NCI-H524 treated with DMSO at 0.1 percent for 48 hours (cell line): ENCODE measurements at regions not wholly inside any gene's neighbourhood (a gene's known extent, or its start where the extent isn't known, plus 50 kb on each side); places are given as distances from the start of the nearest gene placed in this dataset.
"Not testable (repeated sequence)": the region's sequence is repeated elsewhere in the genome, so short reads cannot be mapped to it uniquely, and the experiment has no call there.

Experiments used
- DNase-seq: peaks from one replicate; lab custom pipeline; 2025; lab: John Stamatoyannopoulos, UW

DNA sequence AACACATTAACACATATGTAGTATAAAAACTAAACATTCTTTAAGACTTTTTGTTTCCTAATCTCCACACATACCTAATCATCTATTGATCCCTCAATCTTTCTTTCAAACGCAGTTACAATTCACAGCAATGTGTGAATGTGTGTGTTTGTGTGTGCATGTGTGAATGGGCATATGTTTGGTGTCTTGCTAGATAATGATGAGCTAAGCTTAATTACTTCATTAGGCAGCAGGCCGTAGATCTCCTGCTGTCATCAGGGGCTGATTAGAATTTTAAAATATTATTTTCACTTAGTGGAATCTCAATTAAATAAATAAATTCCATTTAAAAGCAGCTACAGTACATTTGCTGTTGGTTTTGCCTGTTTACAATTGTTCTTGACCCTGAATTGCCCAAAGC, 187.8 kb upstream of the LHX8 start:
- no peak for DNase-seq

DNA sequence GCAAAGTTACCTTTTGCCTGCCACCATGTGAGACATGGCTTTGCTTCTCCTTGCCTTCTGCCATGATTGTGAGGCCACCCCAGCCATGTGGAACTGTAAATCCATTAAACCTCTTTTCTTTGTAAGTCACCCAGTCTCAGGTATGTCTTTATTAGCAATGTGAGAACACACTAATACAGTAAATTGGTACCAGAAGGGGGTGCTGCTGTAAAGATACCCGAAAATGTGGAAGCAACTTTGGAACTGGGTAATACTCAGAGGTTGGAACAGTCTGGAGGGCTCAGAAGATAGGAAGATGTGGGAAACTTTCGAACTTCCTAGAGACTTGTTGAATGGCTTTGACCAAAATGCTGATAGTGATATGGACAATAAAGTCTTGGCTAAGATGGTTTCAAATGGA, 184.8 kb upstream of the LHX8 start:
- DNase-seq: not testable (repeated sequence)

DNA sequence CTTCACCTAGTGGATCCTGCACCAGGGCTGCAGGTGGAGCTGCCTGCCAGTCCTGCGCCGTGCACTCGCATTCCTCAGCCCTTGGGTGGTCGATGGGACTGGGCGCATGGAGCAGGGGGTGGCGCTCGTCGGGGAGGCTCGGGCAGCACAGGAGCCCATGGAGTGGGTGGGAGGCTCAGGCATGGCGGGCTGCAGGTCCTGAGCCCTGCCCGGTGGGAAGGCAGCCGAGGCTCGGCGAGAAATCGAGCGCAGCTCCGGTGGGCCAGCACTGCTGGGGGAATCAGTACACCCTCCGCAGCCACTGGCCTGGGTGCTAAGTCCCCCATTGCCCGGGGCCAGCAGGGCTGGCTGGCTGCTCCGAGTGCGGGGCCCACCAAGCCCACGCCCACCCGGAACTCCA, 182.2 kb upstream of the LHX8 start:
- DNase-seq: not testable (repeated sequence)

DNA sequence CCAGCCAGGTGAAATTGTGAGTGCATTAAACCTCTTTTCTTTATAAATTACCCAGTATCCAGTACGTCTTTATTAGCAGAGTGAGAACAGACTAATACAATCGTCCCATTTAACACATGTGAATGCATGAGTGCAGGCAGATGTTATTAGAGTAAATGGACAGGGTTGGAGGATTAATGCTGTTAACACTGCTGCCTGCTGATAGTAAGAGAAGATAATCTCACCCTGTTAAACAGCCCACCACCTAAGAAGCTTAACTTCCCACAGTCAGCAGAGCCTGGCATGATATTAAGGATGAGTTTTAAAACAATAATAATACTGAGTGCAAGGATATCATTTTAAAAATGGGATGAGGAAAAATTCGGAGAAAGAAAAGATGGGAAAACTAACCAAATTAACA, 181.4 kb upstream of the LHX8 start:
- no peak for DNase-seq

DNA sequence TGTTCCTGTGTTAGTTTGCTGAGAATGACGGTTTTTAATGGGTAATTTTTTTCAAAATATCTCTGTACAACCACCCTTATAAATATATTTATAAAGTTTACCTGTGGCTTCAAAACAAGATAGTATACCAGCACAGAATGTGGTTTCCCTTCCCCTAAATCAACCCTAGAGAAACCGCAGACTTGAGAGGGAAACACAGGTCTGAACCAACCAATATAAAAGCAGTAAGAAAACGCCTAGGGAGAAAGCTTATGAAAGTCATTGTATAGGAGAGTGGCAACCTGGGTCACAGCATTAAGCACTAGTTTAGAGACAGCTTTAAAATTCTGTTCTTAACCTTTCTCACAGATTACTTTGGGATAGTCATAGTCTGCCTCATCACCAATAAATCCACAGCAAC, 180.6 kb upstream of the LHX8 start:
- DNase-seq: no peak

DNA sequence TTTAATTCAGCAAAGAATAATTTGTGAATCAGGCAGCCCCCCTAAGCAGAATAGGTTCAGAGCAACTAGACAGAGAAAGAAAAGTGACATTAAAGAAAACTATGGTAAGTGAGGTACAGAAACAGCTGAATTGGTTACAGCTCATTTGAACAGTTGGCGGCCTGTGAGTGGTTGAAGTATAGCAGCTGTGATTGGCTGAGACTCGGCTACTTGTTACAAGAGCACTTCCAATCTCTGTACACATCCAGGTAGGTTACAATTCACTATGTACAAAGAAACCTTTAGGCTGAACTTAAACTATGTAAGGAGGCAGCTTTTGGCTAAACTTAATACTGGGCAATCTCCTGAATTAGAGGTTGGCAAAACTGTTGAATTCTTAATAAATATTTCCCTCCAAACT, 171.1 kb upstream of the LHX8 start:
- DNase-seq: peak; percentile 10

DNA sequence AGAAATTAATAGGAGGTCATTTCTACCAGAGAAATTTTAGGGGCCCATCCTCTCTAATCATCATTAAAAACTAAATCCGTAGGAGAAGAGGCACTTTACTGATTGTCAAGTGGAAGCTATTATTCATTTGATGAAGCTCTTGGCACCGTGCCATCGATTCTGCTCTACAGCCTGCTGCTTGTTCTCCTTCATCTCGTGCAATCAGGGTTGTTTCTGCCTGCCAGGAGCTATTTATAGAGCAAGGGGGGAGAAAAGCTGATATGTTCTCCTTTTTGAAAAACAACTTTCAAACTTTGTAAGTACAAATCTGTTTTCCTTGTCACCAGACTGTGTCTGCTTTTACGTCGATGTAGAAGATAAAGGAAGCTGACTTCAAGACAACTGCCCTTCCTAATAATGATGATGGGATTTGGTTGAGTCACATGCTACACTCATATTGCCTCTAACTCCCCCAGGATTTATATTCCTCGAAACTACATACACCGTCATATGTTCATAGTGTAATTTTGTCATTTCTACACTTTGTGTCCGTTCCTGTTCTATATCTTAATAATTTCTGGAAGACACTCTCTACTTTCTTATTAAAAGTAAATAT, 169.6 kb upstream of the LHX8 start:
- DNase-seq: peak; percentile 66

DNA sequence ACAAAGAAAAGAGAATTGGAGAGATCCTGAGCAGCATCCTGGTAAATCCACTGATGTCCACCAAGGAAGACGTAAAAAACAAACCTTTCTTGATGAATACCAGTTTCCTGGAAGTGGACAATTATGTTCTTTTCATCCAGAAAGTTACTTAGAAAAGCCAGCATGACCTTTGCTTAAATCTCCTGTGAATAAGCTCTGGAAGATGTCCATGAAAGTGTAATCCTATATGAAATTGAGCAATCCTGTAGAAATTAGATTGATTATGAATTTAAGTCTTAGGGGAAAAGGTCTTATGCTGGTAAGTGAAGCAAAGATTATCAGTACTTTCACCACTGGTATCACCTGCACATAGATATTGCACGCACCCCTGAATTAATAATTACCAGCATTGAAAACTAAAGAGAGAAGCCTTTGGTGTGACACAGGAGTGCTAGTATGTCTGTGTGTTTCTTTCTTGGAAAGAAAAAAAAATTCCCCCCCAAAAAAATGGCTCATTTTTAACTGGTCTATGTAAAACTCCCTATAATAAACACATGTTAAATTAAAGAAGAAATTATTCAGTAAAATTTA, 164.5 kb upstream of the LHX8 start:
- no peak for DNase-seq

DNA sequence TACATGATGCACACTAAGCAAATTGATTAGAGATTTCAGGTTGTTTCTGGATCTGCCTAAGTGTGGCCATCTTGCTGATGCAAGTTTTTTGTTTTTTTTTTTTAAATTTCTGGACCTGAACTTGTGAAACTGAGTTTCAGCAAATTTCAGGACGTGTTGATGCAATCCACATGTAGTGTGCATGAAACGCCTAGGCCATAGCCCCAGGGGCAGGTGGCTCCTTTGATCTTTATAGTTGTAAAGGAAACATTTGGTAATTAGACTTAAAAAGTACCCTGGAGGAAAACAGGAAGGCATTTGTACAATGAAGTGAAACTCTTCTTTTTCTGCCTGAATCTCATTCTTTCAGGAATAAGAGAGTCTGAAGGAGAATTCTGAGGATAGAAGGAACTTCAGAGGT, 162.2 kb upstream of the LHX8 start:
- DNase-seq: no peak

DNA sequence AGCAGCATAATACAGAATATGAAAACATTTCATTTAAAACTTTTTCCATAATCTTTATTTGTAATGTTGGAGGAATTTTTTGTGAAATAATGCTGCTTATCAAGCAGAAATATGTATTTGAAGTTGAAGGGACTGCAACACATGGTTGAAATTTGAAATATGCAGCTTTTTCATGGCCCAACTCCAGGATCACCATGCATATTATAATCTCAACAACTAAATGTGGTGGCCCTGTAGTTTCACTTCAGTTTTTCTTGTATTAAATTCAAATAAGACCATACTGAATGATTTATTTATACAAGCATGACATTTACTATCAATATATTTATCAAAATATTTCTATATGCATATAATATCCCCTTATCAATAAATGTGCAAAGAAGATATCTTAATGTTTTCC, 157.7 kb upstream of the LHX8 start:
- no peak for DNase-seq

DNA sequence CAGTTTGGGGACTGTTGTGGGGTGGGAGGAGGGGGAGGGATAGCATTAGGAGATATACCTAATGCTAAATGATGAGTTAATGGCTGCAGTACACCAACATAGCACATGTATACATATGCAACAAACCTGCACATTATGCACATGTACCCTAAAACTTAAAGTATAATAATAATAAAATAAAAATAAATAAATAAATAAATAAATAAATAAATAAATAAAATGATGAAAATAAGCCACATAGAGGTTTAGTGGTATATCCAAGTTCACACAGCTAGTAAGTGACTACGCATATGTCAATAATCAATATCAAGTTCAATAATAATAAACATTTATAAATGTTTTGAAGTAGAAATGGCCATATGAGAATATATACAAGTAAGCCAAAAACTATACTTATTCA, 141.7 kb upstream of the LHX8 start:
- not testable (repeated sequence) for DNase-seq

DNA sequence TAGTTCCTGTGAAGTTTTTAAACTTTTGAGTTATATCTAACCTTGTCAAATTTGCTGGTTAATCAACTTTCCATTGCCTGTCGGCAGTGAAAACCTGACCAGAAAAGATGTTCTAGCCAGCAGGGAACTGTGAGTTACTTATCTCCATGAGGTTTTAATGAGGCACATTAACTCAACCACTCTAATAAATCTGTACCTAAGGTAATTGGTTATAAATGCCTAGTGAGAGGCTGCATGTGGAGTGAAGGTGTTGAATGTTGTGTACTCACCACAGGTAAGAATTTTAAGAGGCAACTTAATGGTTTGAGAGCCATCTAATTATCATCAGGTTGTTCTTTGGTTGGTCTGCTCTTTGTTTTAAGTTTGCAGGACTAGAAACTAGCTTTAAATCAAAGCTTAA, 138.4 kb upstream of the LHX8 start:
- no peak for DNase-seq

DNA sequence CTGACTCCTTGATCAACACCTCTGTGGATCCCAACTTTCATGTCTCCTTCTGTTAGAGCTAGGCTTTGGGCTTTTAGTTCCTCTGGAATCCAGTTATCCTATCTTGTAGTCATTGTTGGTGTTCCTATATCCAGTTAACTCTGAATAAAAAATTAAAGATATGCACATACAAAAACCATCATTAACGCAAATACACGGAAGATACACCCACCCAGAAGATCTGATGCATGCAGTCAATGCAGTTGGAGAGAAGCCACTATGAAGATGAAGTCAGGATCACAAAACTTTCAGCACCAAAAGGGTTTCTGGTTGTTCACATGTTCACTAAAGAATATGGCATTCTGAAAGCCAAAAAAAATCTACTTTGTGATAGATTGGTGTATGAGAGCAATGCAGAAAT, 123.6 kb upstream of the LHX8 start:
- DNase-seq: no peak

DNA sequence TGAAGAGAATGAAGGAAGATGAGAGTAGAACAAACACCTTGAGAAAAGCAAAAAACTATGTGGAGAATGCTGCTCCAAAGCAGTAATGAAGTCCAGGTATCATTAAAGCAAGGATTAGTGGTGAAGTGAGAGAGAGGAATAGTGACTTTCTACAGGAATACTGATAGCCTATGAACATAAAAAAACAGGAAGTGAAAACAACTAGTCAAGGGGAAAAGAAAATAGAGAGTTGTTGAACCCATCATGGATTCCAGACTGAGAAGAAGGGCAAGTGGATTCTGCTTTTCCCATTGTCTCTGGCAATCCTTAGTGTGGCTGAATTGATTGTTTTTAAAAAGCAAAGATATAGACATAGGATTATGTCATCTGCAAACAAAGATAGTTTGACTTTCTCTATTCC, 119.9 kb upstream of the LHX8 start:
- no peak for DNase-seq

DNA sequence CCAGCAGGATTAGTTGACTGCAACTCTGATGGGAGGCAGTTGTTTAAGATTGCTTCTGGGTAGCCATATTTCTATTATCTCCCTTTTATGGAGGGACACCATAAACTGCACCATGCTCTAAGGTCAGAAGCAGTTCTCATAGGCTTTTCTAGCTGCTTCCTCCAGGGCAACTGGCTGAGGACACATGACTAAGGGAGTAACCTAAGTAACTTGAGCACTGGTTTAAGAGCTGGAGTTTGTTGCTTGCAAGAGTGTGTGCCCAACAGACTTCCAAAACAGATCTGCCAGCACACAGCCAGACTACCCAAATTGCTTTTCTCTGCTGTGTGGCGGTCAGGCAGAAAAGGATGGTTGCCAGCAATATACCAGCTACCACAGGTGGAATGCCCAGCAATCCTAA, 111.2 kb upstream of the LHX8 start:
- DNase-seq: no peak

DNA sequence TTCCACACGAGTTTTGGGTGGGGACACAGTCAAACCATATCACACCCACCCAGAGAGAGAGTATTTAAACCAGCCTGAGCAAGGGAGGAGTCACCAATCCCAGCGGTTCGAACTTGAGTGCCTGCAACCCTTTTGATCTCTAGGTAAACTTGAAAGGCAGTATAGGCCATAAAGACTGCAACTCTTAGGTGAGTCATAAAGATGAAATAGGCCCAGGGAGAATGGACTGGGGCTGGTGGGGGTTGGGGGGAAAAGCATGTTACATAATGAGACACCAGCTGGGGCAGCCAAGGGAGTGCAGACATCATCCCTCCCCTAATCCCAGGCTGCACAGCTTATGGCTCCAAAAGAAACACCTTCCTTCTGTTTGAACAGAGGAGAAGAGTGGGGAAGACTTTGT, 99.8 kb upstream of the LHX8 start:
- peak; percentile 14 for DNase-seq

DNA sequence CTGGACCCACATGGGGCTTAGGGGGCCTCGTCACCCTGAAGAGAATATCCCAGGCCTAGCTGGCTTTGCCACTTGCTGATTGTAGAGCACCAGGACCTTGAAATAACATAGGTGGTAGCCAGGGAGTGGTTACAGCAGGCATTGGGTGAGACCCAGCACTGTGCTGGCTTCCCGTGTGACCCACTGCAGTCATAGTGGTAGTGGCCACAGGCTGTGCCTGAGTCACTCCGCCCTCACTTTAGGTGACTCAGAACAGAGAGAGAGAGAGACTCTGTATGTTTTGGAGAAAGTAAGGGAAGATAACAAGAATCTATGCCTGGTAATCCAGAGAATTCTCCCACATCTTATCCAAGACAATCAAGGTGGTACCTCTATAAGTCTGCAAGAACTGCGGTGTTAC, 98.7 kb upstream of the LHX8 start:
- no peak for DNase-seq

DNA sequence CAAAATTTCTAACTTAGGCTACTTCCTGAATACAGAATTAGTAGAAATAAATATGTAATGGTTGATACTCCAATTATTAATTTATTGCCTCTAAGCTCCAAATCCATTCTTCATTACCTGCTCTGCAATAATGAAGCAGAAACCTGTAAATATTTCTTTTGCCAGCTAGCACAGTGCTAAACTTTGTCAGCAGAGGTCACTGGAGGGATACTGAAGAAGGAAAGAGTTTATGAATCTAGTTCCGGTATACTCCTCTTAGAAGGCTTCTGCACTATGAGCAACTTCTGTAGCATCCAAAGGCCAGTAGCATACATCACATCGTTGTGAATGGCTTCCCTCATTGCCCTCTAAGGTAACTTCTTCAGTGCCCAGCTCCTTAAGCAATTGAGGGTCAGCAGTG, 81.0 kb upstream of the LHX8 start:
- DNase-seq: no peak

DNA sequence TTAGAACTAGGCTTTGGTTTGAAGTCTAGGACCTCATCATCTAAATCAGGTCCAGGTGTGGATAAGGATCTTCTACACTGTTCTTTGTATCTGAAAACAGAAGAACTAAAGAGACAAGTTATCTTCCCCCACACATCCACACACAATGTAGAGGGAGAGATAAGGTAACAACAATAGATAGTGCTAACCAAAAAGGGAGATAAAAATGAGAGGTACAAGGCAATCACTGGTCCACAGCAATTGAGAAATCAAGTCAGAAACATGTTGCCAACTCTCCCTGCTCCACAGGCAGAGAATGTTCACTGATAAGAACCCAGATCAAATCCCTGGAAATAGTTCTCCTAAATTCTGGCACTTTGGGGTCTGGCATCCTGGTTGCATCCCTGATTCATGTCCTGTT, 75.8 kb upstream of the LHX8 start:
- DNase-seq: no peak

DNA sequence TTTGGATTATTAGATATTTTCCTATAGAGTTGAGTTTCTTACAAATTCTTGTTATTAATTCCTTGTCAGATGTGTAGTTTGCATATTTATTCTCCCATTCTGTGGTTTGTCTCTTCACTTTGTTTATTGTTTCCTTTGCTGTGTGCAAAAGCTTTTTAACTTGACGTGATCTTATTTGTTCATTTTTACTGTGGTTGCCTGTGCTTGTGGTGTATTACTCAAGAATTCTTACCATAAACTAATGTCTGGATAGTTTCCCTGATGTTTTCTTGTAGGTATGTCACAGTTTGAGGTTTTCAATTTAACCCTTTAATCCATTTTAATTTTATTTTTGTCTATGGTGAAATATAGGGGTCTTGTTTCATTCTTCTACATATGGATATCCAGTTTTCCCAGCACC, 72.1 kb upstream of the LHX8 start:
- DNase-seq: no peak

DNA sequence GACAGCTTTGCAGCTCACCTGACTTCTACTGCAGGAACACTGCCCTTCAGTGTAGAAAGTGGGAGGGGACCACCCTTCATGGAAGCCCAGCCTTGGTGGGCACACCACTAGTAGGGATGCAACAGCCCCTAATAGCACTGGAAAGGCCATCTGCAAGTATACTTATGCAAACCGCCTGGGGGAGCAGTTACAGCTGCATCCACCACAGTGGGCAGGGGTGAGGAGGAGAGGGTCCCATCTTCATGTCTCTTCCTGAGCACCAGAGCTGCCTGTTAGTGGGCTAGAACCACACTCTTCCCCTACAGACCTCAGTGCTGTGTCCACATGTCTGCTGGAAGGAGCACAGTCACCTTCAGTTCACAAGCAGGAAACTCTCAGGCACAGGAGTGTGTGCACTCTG, 66.2 kb upstream of the LHX8 start:
- no peak for DNase-seq

DNA sequence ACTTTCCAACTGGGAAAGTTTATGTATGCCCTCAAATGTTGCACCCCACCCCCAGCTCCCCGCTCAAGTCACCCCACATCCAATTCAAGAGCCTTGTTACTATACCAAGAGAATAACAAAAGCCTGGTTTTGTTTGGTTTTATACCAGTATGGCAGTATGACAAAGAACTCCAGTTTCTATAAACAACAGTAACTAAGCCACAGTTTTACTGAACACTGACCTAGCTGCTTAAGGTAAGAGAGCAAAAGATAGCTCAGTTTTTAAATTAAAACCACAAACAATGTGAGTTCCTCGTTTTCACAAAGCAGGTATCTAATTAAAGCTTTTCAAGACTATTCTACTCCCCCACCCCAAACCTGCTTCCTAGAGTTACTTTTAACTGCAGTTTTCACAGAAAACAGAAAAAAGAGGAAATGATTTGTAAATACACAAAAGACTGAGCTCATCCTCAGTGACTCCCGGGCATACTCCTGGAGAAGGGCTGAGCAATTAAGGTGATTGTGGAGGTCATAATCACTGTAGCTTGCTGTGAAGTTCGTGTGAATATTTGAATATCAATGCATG, 59.3 kb upstream of the LHX8 start:
- DNase-seq: no peak

DNA sequence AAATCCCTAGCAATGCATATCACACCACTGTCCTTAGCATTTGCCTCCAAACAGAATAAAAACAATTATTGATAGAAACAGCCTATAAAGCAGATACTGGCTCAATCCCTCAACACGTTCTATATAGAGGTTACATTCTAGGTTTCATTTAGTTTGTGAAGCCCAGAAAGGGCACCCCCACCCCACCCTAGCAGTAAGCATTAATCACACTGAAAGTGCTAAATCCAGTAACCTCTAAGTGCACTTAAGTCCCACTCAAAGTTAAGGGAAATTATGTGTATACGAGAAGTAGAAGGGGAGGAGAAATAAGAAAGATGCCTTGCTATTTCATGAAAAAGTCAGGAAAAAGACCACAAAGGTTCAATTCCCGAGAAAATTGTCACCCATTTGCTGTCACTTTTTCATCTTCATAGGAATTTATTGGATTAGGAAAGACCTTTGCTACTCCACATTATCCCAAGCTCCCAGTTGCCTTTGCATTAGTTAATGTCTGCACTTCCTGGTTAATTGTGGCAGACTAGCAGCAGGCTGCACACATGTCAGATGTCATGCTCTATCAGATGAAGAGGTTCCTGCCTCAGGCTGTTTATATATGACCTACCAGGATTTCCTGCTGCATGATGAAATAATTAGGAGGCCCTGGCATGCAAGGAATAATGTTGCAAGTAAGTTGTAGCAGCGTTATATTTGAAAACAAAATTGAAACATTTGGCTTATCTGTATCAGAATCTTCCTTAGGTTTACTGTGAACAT, 54.5 kb upstream of the LHX8 start:
- peak; percentile 56 for DNase-seq

DNA sequence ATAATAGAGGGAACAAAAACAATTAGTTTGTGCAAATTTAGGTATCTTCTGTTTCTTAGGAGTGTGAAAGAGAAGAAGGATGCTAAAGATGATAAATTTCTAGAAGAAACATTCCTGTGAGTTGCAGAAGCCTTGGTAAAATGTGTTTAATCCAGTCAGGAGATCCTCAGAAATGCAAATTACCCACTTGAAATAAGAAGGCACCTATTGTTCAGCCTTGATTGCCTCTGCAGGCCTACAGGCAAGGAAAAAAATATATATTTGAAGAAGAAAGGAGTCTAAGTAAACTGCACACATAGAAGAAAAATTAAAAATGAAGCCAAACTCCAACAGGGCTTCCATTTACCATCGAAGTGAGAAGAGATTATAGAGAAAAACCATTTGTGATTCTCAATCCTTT, 51.0 kb upstream of the LHX8 start:
- no peak for DNase-seq
